ENCODE measurements at regions not wholly inside any gene's neighbourhood (a gene's known extent, or its start where the extent isn't known, plus 50 kb on each side); places are given as distances from the start of the nearest gene placed in this dataset.

DNA sequence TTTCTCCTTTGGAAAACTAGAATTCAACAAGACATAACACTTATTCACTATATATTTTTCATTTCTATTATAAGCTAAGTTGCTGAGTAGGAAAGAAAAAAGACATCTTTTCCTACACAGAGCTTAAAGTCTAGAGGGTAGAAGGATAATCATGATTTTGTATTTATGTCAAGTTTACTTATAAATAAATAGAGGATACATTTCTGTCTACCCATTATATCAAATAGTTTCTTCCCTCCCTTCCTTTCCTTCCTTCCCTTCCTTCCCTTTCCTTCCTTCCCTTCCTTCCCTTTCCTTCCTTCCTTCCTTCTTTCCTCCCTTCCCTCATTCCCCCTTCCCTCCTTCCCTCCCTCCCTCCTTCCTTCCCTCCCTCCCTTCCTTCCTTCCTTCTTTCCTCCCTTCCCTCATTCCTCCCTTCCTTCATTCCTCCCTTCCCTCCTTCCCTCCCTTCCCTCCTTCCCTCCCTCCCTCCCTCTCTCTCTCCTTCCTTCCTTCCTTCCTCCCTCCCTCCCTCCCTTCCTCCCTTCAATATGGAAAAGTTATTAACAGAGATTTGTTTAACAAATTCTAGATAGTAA lies 308.4 kb upstream of the COL3A1 start:
- in situ Hi-C loops (cut with MboI; ENCODE audit: low sequenced_read_pairs, unreplicated experiment) = no loop called here
- TF ChIP-seq, protein P1, sequence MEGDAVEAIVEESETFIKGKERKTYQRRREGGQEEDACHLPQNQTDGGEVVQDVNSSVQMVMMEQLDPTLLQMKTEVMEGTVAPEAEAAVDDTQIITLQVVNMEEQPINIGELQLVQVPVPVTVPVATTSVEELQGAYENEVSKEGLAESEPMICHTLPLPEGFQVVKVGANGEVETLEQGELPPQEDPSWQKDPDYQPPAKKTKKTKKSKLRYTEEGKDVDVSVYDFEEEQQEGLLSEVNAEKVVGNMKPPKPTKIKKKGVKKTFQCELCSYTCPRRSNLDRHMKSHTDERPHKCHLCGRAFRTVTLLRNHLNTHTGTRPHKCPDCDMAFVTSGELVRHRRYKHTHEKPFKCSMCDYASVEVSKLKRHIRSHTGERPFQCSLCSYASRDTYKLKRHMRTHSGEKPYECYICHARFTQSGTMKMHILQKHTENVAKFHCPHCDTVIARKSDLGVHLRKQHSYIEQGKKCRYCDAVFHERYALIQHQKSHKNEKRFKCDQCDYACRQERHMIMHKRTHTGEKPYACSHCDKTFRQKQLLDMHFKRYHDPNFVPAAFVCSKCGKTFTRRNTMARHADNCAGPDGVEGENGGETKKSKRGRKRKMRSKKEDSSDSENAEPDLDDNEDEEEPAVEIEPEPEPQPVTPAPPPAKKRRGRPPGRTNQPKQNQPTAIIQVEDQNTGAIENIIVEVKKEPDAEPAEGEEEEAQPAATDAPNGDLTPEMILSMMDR (IDR thresholded peaks at IDR 0.05; ENCODE audit: borderline replicate concordance, control extremely low read depth, extremely low read depth, insufficient read depth, missing control alignments) = no peak
- DNase-seq (ENCODE audit: low spot score) = no peak

DNA sequence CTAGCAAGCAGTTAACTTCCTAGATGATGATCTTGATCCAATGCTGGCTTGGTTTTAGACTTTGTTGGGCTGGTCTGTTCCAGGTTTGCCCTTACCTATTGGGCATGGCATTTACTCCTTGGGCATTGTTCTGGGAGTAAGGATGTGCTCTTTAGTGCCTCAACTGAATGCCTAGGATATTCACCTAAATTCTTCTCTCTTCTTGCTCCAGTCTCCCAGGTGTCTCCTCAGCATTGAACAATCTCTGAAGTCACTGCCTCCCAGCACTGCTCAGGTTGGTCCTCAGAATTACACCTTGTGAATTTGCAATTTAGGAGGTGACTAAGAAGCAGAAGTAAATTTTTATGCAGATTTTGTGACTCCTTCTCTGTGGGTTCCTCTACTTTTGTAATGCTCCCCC lies 307.7 kb upstream of the COL3A1 start:
- in situ Hi-C loops (cut with MboI; ENCODE audit: low sequenced_read_pairs, unreplicated experiment) = no loop called here
- DNase-seq (ENCODE audit: low spot score) = no peak
- TF ChIP-seq, protein P1 (IDR thresholded peaks at IDR 0.05; ENCODE audit: borderline replicate concordance, control extremely low read depth, extremely low read depth, insufficient read depth, missing control alignments) = no peak

DNA sequence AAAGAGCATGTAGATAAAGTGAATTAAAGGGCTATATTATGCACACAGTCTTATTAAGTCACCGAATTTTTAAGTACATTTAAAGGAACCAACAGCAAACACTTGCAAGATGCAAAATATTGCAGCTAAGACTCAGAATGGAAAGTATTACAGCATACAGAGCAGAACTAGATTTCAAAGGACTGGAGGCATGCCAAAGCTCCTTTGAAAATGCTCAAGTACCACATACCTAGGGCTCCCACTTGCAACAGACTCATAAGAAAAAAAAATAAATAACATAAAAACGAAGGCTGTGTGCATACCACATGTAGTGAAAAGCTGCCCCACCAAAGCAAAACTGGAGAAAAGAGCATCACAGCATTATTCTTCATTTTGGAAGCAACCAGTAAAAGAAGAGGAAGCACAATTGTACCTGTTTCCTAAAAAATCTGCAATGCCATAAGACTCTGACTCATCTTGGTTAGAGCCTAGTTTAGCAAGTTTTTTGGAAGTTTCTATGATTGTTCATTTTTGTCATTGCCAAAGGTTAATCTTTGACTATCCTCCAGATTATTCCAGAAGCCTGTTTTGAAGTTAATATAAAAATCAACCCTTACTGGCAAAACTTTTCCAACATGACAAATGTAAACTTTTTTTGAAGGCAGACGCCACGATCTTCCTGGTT lies 306.0 kb upstream of the COL3A1 start:
- DNase-seq (ENCODE audit: low spot score) = no peak
- TF ChIP-seq, protein P1 (IDR thresholded peaks at IDR 0.05; ENCODE audit: borderline replicate concordance, control extremely low read depth, extremely low read depth, insufficient read depth, missing control alignments) = no peak
- in situ Hi-C loops (cut with MboI; ENCODE audit: low sequenced_read_pairs, unreplicated experiment) = no loop called here

DNA sequence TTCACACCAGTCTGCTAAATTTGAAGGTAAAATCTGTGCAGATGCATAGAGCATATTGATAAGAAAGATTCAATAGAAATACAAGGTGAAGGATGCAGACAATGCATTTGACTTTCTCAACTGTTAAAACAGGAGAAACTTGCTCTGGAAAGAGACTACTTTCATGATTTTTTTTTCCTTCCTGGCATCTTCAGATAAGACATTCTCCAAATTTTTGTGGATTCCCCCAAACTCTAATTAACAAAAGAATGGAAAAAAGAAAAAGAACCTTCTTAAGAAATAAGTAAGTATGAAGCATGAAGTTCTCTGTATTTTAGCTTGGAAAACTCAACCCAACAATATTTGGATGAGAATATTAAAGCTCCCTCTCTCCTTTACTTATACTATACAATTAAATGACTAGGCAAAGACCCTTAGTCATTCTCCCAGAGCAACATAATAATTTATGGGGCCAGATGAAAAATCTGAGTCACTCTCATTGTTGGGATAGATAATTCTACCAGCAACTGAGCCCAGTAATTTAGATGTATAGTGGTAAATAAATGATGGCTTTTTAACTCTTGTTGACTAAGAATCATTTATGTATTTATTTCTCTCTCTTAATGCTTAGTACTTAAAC lies 298.7 kb upstream of the COL3A1 start:
- TF ChIP-seq, protein P1 (IDR thresholded peaks at IDR 0.05; ENCODE audit: borderline replicate concordance, control extremely low read depth, extremely low read depth, insufficient read depth, missing control alignments) = no peak
- DNase-seq (ENCODE audit: low spot score) = no peak
- in situ Hi-C loops (cut with MboI; ENCODE audit: low sequenced_read_pairs, unreplicated experiment) = no loop called here

DNA sequence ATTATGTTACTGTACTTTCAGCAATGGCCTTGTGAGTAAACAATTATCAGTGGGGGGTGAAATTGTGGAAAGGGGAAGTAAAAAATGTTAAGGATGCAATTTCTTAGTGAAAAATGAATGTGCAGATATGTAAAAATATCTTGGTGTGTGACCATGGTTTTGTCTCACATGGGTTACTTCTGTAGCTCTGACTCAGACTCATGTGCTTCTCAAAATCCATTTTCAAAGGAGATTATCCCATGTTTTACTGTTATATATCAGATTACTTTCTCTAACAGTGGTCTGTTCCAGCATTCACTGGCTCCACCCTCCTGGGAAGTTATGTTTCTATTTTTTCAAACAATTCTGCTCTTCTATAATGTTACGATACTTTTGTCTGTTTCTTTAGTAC lies 298.2 kb upstream of the COL3A1 start:
- TF ChIP-seq, protein P1 (IDR thresholded peaks at IDR 0.05; ENCODE audit: borderline replicate concordance, control extremely low read depth, extremely low read depth, insufficient read depth, missing control alignments) = no peak
- no peak for DNase-seq (ENCODE audit: low spot score)
- in situ Hi-C loops (cut with MboI; ENCODE audit: low sequenced_read_pairs, unreplicated experiment) = no loop called here

DNA sequence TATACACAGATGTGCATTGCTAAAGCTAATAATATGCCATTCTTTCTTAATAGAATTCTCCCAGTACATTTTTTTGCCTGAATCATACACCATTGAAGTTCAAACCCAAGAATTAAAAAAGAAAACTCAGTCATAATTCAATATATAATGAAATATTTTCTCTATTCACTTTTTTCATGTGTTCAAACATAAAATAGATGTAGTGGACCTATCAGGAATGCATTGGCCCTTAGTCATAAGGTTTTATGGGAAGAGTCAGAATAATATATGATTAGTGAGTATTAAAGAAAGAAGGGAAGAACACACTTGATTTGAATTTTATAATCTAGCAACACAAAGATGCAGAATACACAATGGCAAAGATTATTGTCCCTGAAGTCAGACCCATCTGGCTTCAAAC lies 297.0 kb upstream of the COL3A1 start:
- TF ChIP-seq, protein P1 (IDR thresholded peaks at IDR 0.05; ENCODE audit: borderline replicate concordance, control extremely low read depth, extremely low read depth, insufficient read depth, missing control alignments) = no peak

More for the DNA sequence above, 297.0 kb upstream of the COL3A1 start:
- DNase-seq (ENCODE audit: low spot score) = no peak
- in situ Hi-C loops (cut with MboI; ENCODE audit: low sequenced_read_pairs, unreplicated experiment) = no loop called here

All from GM13976 (cell line).